ENCODE measurements at regions not wholly inside any gene's neighbourhood (a gene's known extent, or its start where the extent isn't known, plus 50 kb on each side); places are given as distances from the start of the nearest gene placed in this dataset.

- no peak overlapping the region for H3K27ac ChIP-seq (ENCODE audit: low read depth, low read length)
- H3K4me3 ChIP-seq (replicated peaks in 1 of 2; ENCODE audit: low read depth in 1 of 2, low read length in 2 of 2), result no peak overlapping the region
- intact Hi-C loops (cut with micrococcal nuclease), result no loop called here
- H4K20me1 ChIP-seq (ENCODE audit: insufficient read depth), result no peaks in the 10 kb centered on the region
- no peaks in the 10 kb centered on the region for H3K9me2 ChIP-seq (ENCODE audit: insufficient read depth)
- H3K9me3 ChIP-seq (ENCODE audit: control insufficient read depth in 1 of 2, insufficient read depth in 1 of 2, low read depth in 1 of 2, low read length in 2 of 2), result no peaks in the 10 kb centered on the region
- ChIA-PET RAD21 (ENCODE audit: low non-redundant PET in 1 of 2, low total read pairs in 2 of 2, uncharacterized antibody in 2 of 2, unreplicated experiment in 2 of 2) (no interaction called here), CTCF (no interaction called here), POLR2A (no interaction called here)
- H3K79me2 ChIP-seq (ENCODE audit: insufficient read depth, low read length), result no peaks in the 10 kb centered on the region
- H2AFZ ChIP-seq (ENCODE audit: low read depth, low read length, poor library complexity, severe bottlenecking), result no peak overlapping the region
- H3K9ac ChIP-seq (ENCODE audit: low read length), result no peak overlapping the region
- H3K27me3 ChIP-seq (ENCODE audit: insufficient read depth, low read length), result no peaks in the 10 kb centered on the region
- BruUV-seq (replicated peaks), result no TSS peak
- no peak overlapping the region for H3K4me2 ChIP-seq (ENCODE audit: low read length)
- H3K36me3 ChIP-seq (ENCODE audit: control insufficient read depth in 1 of 2, insufficient read depth in 2 of 2, low read length in 2 of 2), result no peaks in the 10 kb centered on the region
- no peaks in the 10 kb centered on the region for H3K4me1 ChIP-seq (ENCODE audit: control insufficient read depth in 1 of 2, insufficient read depth in 2 of 2, low read length in 2 of 2)
- DNase-seq (ENCODE audit: low read depth, low spot score) (no peak), ATAC-seq (no peak)
- TF ChIP-seq ATF3 (IDR thresholded peaks at IDR 0.05) (no peak), SP1 (IDR thresholded peaks at IDR 0.05; ENCODE audit: low read depth) (no peak), CEBPB (IDR thresholded peaks at IDR 0.05; ENCODE audit: low read depth) (no peak)
Observed at GRCh38 chr3:162863579-162863978, 1367.0 kb downstream of the OTOL1 start.

- Histone ChIP-seq H4K20me1 (ENCODE audit: insufficient read depth) (no peaks in the 10 kb centered on the region), H3K79me2 (ENCODE audit: insufficient read depth, low read length) (no peaks in the 10 kb centered on the region), H3K36me3 (ENCODE audit: control insufficient read depth in 1 of 2, insufficient read depth in 2 of 2, low read length in 2 of 2) (no peaks in the 10 kb centered on the region), H3K9me2 (ENCODE audit: insufficient read depth) (no peaks in the 10 kb centered on the region), H3K4me3 (replicated peaks in 1 of 2; ENCODE audit: low read depth in 1 of 2, low read length in 2 of 2) (no peak overlapping the region), H2AFZ (ENCODE audit: low read depth, low read length, poor library complexity, severe bottlenecking) (peak overlapping the region; percentile 22), H3K27ac (ENCODE audit: low read depth, low read length) (no peak overlapping the region), H3K9me3 (ENCODE audit: control insufficient read depth in 1 of 2, insufficient read depth in 1 of 2, low read depth in 1 of 2, low read length in 2 of 2) (no peaks in the 10 kb centered on the region), H3K4me1 (ENCODE audit: control insufficient read depth in 1 of 2, insufficient read depth in 2 of 2, low read length in 2 of 2) (no peaks in the 10 kb centered on the region), H3K4me2 (ENCODE audit: low read length) (no peak overlapping the region), H3K27me3 (ENCODE audit: insufficient read depth, low read length) (no peaks in the 10 kb centered on the region), H3K9ac (ENCODE audit: low read length) (no peak overlapping the region)
- TF ChIP-seq POLR2A (IDR thresholded peaks at IDR 0.05; ENCODE audit: borderline replicate concordance, extremely low read depth, insufficient read depth, insufficient read length) (no peak), SIN3A (IDR thresholded peaks at IDR 0.05; ENCODE audit: low read depth) (no peak), MAX (IDR thresholded peaks at IDR 0.05) (no peak)
- TF ChIP-seq, protein P1, sequence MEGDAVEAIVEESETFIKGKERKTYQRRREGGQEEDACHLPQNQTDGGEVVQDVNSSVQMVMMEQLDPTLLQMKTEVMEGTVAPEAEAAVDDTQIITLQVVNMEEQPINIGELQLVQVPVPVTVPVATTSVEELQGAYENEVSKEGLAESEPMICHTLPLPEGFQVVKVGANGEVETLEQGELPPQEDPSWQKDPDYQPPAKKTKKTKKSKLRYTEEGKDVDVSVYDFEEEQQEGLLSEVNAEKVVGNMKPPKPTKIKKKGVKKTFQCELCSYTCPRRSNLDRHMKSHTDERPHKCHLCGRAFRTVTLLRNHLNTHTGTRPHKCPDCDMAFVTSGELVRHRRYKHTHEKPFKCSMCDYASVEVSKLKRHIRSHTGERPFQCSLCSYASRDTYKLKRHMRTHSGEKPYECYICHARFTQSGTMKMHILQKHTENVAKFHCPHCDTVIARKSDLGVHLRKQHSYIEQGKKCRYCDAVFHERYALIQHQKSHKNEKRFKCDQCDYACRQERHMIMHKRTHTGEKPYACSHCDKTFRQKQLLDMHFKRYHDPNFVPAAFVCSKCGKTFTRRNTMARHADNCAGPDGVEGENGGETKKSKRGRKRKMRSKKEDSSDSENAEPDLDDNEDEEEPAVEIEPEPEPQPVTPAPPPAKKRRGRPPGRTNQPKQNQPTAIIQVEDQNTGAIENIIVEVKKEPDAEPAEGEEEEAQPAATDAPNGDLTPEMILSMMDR (IDR thresholded peaks at IDR 0.05 in 2 of 3, conservative IDR thresholded peaks at IDR 0.05 in 1 of 3; ENCODE audit: borderline replicate concordance in 1 of 3, insufficient read depth in 1 of 3, low read depth in 2 of 3, low read length in 2 of 3), result peak in 1 of 3 experiments; percentile 17; a peak in 1 of 6 replicates
- POLR2A ChIA-PET, result no interaction called here
- CTCF ChIA-PET, result no interaction called here
- no peak for DNase-seq (ENCODE audit: low read depth, low spot score)
- intact Hi-C loops (cut with micrococcal nuclease), result no loop called here
- BruUV-seq (replicated peaks), result no TSS peak
- ATAC-seq, result peak; percentile 55; the same call in 1 of the 2 replicates
- RAD21 ChIA-PET (ENCODE audit: low non-redundant PET in 1 of 2, low total read pairs in 2 of 2, uncharacterized antibody in 2 of 2, unreplicated experiment in 2 of 2), result no interaction called here
Observed at GRCh38 chr3:162865466-162865865, 1368.9 kb downstream of the OTOL1 start.

Measured in HCT116 (cell line).